ENCODE measurements at regions not wholly inside any gene's neighbourhood (a gene's known extent, or its start where the extent isn't known, plus 50 kb on each side); places are given as distances from the start of the nearest gene placed in this dataset.
"Not testable (repeated sequence)": the region's sequence is repeated elsewhere in the genome, so short reads cannot be mapped to it uniquely, and the experiment has no call there.

- TF ChIP-seq, protein P1, sequence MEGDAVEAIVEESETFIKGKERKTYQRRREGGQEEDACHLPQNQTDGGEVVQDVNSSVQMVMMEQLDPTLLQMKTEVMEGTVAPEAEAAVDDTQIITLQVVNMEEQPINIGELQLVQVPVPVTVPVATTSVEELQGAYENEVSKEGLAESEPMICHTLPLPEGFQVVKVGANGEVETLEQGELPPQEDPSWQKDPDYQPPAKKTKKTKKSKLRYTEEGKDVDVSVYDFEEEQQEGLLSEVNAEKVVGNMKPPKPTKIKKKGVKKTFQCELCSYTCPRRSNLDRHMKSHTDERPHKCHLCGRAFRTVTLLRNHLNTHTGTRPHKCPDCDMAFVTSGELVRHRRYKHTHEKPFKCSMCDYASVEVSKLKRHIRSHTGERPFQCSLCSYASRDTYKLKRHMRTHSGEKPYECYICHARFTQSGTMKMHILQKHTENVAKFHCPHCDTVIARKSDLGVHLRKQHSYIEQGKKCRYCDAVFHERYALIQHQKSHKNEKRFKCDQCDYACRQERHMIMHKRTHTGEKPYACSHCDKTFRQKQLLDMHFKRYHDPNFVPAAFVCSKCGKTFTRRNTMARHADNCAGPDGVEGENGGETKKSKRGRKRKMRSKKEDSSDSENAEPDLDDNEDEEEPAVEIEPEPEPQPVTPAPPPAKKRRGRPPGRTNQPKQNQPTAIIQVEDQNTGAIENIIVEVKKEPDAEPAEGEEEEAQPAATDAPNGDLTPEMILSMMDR (IDR thresholded peaks at IDR 0.05; ENCODE audit: poor library complexity): not testable (repeated sequence)
- not testable (repeated sequence) for TF ChIP-seq EZH2phosphoT487 (IDR thresholded peaks at IDR 0.05; ENCODE audit: low read depth, severe bottlenecking, unreplicated experiment); EZH2 (IDR thresholded peaks at IDR 0.05; ENCODE audit: borderline replicate concordance)
Observed at GRCh38 chr12:22126101-22126500, 80.1 kb downstream of the CMAS start.
